Astrocyte of the cerebellum (primary cell): ENCODE measurements at regions not wholly inside any gene's neighbourhood (a gene's known extent, or its start where the extent isn't known, plus 50 kb on each side); places are given as distances from the start of the nearest gene placed in this dataset.

ENCODE experiments used
- DNase-seq: peaks from one replicate; pipeline ENCODE4 v3.0.0-alpha.2; 2011; ENCODE audit warnings: low read depth
- H3K4me3 ChIP-seq: 2 replicates; pipeline ENCODE4 v1.5.1; 2011; ENCODE audit warnings: mild to moderate bottlenecking, low read depth, low read length, moderate library complexity
- CTCF ChIP-seq: IDR thresholded peaks from 2 replicates; pipeline ENCODE4 v1.5.1; 2012; ENCODE audit warnings: low read length, low read depth, moderate library complexity, mild to moderate bottlenecking; ENCODE audit errors: missing control alignments
- in situ Hi-C: cut with HindIII; loops from 2 replicates; pipeline ENCODE4 v1.10.0; 2017; ENCODE audit warnings: low sequenced_read_pairs

GRCh38 chr7:41633690-41634089, 69.2 kb downstream of the INHBA start:
- no peak for TF ChIP-seq CTCF
- in situ Hi-C loops = no loop called here

GRCh38 chr7:41630741-41631140, 72.1 kb downstream of the INHBA start:
- H3K4me3 ChIP-seq = no peak overlapping the region
- no peak for TF ChIP-seq CTCF
- in situ Hi-C loops = no loop called here
- DNase-seq = no peak

More at GRCh38 chr7:41633690-41634089, 69.2 kb downstream of the INHBA start:
- no peak overlapping the region for H3K4me3 ChIP-seq
- no peak for DNase-seq

GRCh38 chr7:41629711-41630111, 73.2 kb downstream of the INHBA start:
- H3K4me3 ChIP-seq = no peak overlapping the region
- DNase-seq = no peak
- TF ChIP-seq CTCF = no peak
- in situ Hi-C loops = no loop called here

- no peak for DNase-seq
- in situ Hi-C loops = no loop called here
- TF ChIP-seq CTCF = no peak
- no peak overlapping the region for H3K4me3 ChIP-seq
These were observed 74.0 kb downstream of the INHBA start for GRCh38 chr7:41628901-41629300.

- H3K4me3 ChIP-seq = no peak overlapping the region
- in situ Hi-C loops = no loop called here
- DNase-seq = no peak
- TF ChIP-seq CTCF = no peak
These were observed 75.1 kb downstream of the INHBA start for GRCh38 chr7:41627645-41628298.

GRCh38 chr7:41624818-41625217, 78.1 kb downstream of the INHBA start:
- DNase-seq = no peak
- H3K4me3 ChIP-seq = no peak overlapping the region
- TF ChIP-seq CTCF = no peak
- in situ Hi-C loops = no loop called here
